Endothelial cell of hepatic sinusoid (primary cell): ENCODE measurements at regions not wholly inside any gene's neighbourhood (a gene's known extent, or its start where the extent isn't known, plus 50 kb on each side); places are given as distances from the start of the nearest gene placed in this dataset.
"Not testable (repeated sequence)": the region's sequence is repeated elsewhere in the genome, so short reads cannot be mapped to it uniquely, and the experiment has no call there.

Experiments
- in situ Hi-C: cut with HindIII; loops from 2 replicates; pipeline ENCODE4 v1.10.0; 2017; ENCODE audit warnings: low sequenced_read_pairs

GRCh38 chr18:77369644-77370043 lies 120.0 kb downstream of the GALR1 start:
- in situ Hi-C loops: no loop called here

DNA sequence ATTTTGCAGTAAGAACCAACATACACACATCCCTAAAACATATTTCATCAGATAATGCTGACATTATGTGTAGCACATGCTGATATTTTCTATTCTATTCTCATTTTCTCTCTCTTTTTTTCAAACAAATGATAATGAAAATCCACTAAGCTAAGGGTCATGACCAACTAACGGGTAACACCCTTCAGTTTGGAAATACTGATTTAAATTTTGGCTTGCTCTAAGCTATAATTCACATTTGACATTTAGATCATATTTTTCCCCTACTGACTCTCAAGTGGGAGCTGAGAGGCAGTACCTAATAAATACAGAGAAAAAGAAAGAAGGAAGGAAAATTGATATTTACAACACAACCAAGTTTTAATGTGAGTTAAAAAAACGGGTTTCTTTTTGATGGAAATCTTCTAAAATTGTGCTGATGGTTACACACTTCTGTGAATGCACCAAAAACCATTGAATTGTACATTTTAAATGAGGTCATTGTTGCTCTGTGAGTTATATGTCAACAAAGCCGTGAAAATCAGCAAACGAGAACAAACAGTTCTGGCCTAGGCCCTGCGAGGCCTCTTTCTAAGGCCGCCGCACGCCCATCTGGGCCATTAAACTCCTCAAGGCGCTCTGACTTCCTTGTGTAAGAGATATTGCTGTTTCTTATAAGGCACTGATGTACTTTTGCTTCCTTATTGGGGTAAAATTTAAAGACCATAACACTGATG lies 124.2 kb downstream of the GALR1 start:
- in situ Hi-C loops: no loop called here

DNA sequence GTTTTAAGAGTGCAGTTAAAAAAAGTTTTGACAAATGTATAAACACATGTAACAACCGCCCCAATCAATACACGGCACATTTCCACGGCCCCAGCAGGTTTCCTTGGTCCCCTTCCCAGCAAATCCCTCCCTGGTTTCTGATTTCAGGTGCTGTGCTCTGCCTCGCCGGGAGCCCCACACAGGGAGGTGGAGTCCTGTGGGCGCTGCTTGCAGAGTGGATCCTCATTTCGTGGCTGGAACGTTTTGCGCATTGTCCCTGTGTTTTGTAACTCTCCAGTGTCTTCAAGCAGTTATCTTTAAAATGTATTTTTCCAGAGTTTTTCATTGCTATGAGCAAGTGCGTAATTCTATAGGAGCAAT lies 124.8 kb downstream of the GALR1 start:
- in situ Hi-C loops: no loop called here

DNA sequence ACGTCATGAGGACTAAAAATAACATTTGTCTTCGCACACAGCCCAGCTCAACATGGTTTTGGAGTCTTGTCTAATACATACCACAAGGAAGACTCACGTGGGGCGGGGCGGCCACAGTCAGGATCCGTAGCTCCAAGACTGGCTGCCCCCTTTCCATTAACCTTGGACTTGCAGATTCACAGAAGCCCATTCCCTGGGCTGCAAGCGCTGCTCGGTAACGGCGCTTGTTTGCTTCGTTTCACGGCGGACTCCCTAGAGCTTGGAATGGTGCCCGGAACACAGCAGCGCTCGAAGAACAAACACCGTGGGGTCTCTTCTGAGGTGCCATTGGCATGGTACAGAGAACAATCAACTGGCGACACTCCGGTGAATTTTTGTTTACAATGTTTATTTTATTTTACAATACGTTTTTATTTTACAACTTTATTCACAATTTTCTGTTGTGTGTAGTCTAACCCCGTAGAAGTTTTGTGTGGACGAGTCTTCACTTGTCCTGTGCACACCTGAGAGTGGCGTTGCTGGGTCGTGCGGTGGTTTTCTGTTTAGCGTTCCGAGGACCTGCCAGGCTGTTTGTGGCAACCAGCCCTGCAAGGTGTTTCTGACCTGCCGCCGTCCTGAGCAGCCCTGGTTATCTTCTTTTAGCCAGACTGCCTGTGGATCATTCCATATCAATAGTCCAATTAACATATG lies 126.5 kb downstream of the GALR1 start:
- in situ Hi-C loops: no loop called here

DNA sequence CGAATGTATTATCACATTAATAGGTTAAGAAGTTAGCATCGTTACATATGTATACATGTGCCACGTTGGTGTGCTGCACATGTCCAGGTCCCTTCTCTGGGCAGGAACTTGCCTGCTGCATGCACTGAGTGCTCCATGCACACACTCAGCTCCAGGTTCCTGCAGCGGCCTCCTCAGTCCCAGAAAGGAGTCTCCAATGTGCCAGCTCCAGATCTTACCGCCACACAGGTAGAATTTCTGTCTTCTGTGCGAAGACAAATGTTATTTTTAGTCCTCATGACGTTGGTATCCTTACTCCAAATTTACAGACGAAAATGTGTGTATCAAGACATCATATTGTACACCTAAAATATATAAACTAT lies 127.1 kb downstream of the GALR1 start:
- in situ Hi-C loops: no loop called here

GRCh38 chr18:77377813-77378212 lies 128.2 kb downstream of the GALR1 start:
- in situ Hi-C loops: no loop called here

DNA sequence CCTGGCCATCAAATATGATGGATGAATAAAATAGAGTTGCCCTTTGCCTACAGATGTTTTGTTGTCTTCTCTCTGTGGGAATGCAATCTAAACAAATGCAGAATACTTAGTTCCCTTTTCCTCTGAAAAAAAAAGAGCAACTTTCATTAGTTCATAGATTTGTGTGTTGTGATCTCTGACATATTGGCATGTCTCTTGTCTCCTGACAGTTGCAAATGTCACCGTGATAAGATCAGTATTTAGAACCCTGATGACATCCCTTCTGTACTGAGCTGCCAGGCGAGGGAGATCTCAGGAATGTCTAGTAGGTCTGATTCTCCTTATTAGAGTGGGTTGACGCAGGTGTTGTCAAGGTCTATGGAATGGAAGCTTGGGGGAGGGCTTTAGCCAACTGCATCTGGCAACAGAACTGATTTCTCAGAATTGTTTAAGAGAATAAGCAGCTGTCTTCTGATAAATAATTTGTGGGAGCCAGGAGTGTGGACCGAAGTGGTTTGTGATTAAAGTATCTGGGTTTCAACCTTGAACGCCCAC lies 130.4 kb downstream of the GALR1 start:
- in situ Hi-C loops: no loop called here

GRCh38 chr18:77380695-77381094 lies 131.0 kb downstream of the GALR1 start:
- in situ Hi-C loops: no loop called here

GRCh38 chr18:77392321-77392720 lies 142.7 kb downstream of the GALR1 start:
- in situ Hi-C loops: no loop called here

GRCh38 chr18:77393519-77393918 lies 143.9 kb downstream of the GALR1 start:
- in situ Hi-C loops: no loop called here

DNA sequence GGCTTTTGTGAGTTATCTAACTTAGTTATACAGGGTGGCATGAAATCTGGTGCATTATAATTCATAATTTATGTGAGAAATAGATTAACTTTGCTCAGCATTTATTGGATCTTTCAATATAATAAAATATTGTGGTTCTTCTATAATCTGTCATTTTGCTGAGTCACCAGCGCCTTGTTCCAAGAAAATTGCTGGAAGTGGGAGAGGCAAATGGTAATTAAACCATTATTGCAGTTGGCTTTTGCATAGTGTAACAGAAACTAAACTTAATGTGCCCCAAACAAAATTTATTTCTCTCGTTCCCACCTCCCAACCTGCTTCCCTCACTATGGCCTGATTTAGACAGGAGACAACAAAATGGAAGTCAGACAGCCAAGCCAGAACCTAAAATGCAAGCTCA lies 146.3 kb downstream of the GALR1 start:
- in situ Hi-C loops: no loop called here

GRCh38 chr18:77397056-77397455 lies 147.4 kb downstream of the GALR1 start:
- in situ Hi-C loops: no loop called here

DNA sequence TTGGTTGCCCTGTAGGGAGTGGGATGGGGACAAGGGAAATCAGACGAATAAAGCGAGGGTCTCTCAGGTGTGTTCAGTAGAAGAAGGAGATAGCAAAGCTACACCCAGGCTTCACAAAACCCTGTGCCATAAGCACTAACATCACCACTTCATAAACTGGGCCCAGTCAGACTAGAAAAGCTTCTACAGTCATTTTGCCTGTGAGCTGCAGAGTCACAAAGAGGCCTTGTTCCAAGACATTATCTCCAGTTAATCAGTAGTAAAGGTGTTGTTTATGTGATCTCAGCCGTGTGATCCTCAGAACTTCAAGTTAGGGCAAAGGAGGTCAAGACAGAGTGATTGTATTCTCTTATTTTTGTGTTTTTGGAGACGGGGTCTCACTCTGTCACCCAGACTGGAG lies 148.0 kb downstream of the GALR1 start:
- in situ Hi-C loops: no loop called here

- in situ Hi-C loops: no loop called here
Measured at GRCh38 chr18:77400561-77400960, 150.9 kb downstream of the GALR1 start.

- in situ Hi-C loops: no loop called here
Measured at GRCh38 chr18:77401173-77401572, 151.5 kb downstream of the GALR1 start.

DNA sequence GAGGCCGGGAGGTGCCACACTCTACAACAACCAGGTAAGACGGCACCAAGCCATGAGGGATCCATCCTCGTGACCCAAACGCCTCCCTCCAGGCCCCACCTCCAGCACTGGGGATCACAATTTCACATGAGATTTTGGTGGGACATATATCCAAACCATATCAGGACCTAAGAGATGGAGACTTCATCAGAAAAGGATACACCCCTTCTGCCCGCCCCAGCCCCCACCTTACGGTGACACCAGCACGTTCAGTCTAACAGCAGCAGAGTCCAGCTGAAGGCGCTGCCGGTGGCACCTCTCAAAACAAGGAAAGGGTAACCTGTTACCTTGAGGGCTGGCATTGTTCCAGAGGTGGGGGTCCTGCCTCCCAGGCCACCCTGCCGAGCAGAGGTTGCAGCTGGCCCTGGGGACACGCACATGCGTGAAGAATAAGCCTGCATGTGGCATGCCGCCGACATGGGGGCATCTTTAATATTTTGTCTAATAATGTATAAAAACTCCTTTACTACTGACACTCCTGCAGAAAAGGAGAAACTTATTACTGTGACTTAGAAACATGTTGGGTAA lies 154.4 kb downstream of the GALR1 start:
- in situ Hi-C loops: no loop called here

DNA sequence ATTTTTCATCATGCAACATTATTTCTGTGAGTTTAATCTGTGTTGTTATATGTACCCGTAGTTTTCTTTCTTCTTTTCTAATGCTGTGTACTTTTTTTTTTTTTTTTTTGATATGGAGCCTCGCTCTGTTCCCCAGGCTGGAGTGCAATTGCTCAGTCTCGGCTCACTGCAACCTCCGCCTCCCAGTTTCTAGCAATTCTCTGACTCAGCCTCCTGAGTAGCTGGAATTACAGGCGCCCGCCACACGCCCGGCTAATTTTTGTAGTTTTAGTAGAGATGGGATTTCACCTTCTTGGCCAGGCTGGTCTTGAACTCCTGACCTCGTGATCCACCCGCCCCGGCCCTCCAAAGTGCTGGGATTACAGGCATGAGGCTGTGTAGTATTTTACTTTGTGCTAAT lies 155.4 kb downstream of the GALR1 start:
- in situ Hi-C loops: no loop called here

GRCh38 chr18:77407733-77408132 lies 158.1 kb downstream of the GALR1 start:
- in situ Hi-C loops: no loop called here

DNA sequence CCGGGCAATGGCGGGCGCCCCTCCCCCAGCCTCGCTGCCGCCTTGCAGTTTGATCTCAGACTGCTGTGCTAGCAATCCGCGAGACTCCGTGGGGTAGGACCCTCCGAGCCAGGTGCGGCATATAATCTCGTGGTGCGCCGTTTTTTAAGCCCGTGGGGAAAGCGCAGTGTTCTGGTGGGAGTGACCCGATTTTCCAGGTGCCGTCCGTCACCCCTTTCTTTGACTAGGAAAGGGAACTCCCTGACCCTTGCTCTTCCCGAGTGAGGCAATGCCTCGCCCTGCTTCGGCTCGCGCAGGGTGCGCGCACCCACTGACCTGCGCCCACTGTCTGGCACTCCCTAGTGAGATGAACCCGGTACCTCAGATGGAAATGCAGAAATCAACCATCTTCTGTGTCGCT lies 171.9 kb downstream of the GALR1 start:
- in situ Hi-C loops: not testable (repeated sequence)

GRCh38 chr18:77422974-77423867 lies 173.6 kb downstream of the GALR1 start:
- in situ Hi-C loops: no loop called here

DNA sequence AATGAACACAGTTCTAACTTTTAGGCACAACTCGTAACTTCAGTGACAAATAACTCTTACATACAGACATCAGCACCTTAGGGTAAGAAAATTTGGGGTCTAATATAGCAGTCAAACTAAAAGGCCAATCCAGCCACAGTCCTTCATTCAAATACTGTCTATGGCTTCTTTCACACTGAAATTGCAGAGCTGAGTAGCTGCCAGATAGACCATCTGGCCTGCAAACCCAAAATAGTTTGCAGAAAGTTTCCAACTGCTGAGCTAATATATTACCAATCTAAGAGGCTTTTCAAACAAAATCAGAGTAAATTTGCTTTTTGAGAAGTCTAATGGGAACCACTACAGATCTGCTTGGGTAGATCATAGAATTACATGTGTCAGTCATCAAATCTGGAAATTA lies 183.4 kb downstream of the GALR1 start:
- in situ Hi-C loops: no loop called here
